Caco-2 (cell line): ENCODE measurements at regions not wholly inside any gene's neighbourhood (a gene's known extent, or its start where the extent isn't known, plus 50 kb on each side); places are given as distances from the start of the nearest gene placed in this dataset.

Experiments used
- BruUV-seq: library from RNA; stranded (reverse); fragments of 400-500 nt; replicated peaks from 2 replicates; lab custom pipeline; 2021; lab: Mats Ljungman, UMichigan
- CTCF ChIA-PET: fragments of 300-600 bp; sonication (Branson Sonifier 250); formaldehyde crosslinking; loops from one replicate; lab custom pipeline; 2022; ENCODE audit warnings: antibody characterized with exemption; lab: Charles Lee
- POLR2A ChIA-PET: fragments of 300-600 bp; sonication (Branson Sonifier 250); formaldehyde crosslinking; loops from one replicate; lab custom pipeline; 2022; ENCODE audit warnings: antibody characterized with exemption; lab: Charles Lee
- DNase-seq, 2 experiments: peaks; one replicate each; pipeline versions ENCODE4 v3.0.0 to v3.0.0-alpha.2; 2020 to 2022
- H3K27me3 ChIP-seq: replicated peaks from 2 replicates; pipeline ENCODE4 v1.6.0; 2011; ENCODE audit warnings: low read length; ENCODE audit not compliant: control insufficient read depth, insufficient read depth
- H3K36me3 ChIP-seq: 2 replicates; pipeline ENCODE4 v1.5.1; 2011; ENCODE audit warnings: low read length; ENCODE audit not compliant: control insufficient read depth, insufficient read depth
- H3K4me1 ChIP-seq: fragments of 250-450 bp; sonication (Bioruptor Pico); 2 replicates; pipeline ENCODE4 v1.5.1; 2020; ENCODE audit warnings: mild to moderate bottlenecking
- H3K4me3 ChIP-seq: 2 replicates; pipeline ENCODE4 v1.5.1; 2011; ENCODE audit warnings: low read depth, mild to moderate bottlenecking, control low read depth, low read length
- H3K9me3 ChIP-seq: fragments of 250-450 bp; sonication (Bioruptor Pico); 2 replicates; pipeline ENCODE4 v1.5.1; 2020; ENCODE audit warnings: mild to moderate bottlenecking, moderate library complexity
- H3K27ac Mint-ChIP-seq: one replicate; pipeline ENCODE4 v1.8.0; 2022; ENCODE audit warnings: mixed read lengths; ENCODE audit not compliant: unreplicated experiment
- H3K27me3 Mint-ChIP-seq: one replicate; pipeline ENCODE4 v1.8.0; 2022; ENCODE audit warnings: mixed read lengths; ENCODE audit not compliant: insufficient read depth, unreplicated experiment
- H3K36me3 Mint-ChIP-seq: one replicate; pipeline ENCODE4 v1.8.0; 2022; ENCODE audit warnings: mild to moderate bottlenecking, mixed read lengths; ENCODE audit not compliant: insufficient read depth, unreplicated experiment
- H3K4me1 Mint-ChIP-seq: one replicate; pipeline ENCODE4 v1.8.0; 2022; ENCODE audit warnings: low read depth, mixed read lengths; ENCODE audit not compliant: unreplicated experiment
- H3K4me3 Mint-ChIP-seq: one replicate; pipeline ENCODE4 v1.8.0; 2022; ENCODE audit warnings: mild to moderate bottlenecking, moderate library complexity, mixed read lengths; ENCODE audit not compliant: unreplicated experiment
- H3K9me3 Mint-ChIP-seq: one replicate; pipeline ENCODE4 v1.8.0; 2022; ENCODE audit warnings: mixed read lengths; ENCODE audit not compliant: unreplicated experiment
- CTCF ChIP-seq, 2 experiments: fragments of 200-600 bp in 1 of 2; IDR thresholded peaks; 1 replicate in 1 of 2; 2 replicates in 1 of 2; pipeline versions ENCODE4 v1.5.1 to v1.8.0; 2011 to 2022; ENCODE audit warnings: antibody characterized with exemption in 1 of 2, control low read depth in 1 of 2, inconsistent platforms in 1 of 2, low read depth in 1 of 2, low read length in 1 of 2, mild to moderate bottlenecking in 1 of 2, moderate library complexity in 1 of 2; ENCODE audit not compliant: insufficient read depth in 1 of 2, severe bottlenecking in 1 of 2, unreplicated experiment in 1 of 2
- intact Hi-C: fragments of 100-400 bp; cut with micrococcal nuclease; formaldehyde crosslinking; loops from one replicate; pipeline ENCODE4 v1.10.0; 2022; ENCODE audit not compliant: unreplicated experiment

DNA sequence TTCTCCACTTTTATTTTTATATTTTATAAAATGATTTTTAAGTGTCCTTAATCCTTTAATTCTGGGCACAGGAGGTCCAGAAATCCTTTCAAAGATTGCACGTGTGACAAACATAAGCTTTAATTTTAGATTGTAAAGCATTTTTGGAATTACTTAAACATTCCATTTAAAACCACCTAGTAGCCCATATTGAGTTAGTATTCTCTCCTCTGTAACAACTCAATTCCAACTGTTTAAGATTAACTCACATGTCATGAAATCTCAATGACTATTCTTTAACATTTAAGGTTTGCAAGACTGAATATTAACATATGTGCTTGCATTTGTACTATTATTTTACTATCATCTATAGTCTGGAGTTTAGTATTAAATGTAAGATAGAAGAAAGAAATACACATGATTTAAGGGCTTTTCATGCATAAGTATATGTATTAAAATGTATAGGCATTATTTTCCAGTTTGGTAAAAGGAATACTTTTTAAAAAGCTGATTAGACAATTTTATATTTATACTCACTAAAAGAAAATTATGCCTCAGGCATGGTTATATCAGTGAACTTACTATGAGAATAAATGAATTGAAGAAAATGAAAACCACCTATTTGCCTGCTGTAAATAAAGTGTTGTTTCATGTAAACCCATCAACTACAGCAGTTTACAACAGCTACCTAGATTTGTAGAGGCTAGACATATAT lies 776.9 kb downstream of the SLC6A15 start:
- Mint-ChIP-seq H3K27ac (no peak overlapping the region), H3K36me3 (no peaks in the 10 kb centered on the region), H3K27me3 (no peaks in the 10 kb centered on the region), H3K9me3 (no peaks in the 10 kb centered on the region), H3K4me1 (no peaks in the 10 kb centered on the region), H3K4me3 (no peak overlapping the region)
- Histone ChIP-seq H3K4me1 (no peaks in the 10 kb centered on the region), H3K9me3 (no peaks in the 10 kb centered on the region), H3K36me3 (no peaks in the 10 kb centered on the region), H3K27me3 (no peaks in the 10 kb centered on the region), H3K4me3 (no peak overlapping the region)
- DNase-seq, result no peak
- POLR2A ChIA-PET, result no interaction called here
- intact Hi-C loops, result no loop called here
- CTCF ChIA-PET, result no interaction called here
- no TSS peak for BruUV-seq
- no peak for TF ChIP-seq CTCF (IDR thresholded peaks at IDR 0.05; ENCODE audit: insufficient read depth in 1 of 2, low read depth in 1 of 2, low read length in 1 of 2, severe bottlenecking in 1 of 2, unreplicated experiment in 1 of 2)

DNA sequence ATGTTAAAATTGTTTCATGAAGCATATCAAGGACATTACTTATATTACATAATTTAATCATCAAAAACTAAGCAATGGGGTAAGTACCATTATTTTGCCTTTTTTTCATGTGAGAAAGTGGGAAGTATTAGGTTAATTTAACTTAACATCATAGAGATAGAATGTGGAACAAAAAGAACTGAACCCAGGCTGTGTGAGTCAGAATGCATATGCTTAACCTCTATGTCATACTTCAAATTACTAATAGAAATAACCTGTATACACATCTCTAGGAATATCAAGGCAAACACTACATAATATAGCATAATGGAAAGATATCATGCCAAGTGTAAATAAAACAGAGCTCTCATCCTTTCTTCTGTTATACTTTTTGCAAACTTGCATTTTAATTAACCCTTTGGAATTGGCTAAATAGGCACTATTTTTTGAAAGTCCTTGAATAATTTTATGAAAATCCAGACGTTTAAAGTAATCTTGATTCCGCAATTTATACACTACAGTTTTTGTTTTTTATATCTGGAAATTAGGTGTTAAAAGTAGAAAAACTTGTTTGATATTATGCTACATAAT lies 777.7 kb downstream of the SLC6A15 start:
- intact Hi-C loops, result no loop called here
- H3K27me3 ChIP-seq, result no peaks in the 10 kb centered on the region
- no peaks in the 10 kb centered on the region for H3K4me1 ChIP-seq
- no peak for TF ChIP-seq CTCF (IDR thresholded peaks at IDR 0.05; ENCODE audit: insufficient read depth in 1 of 2, low read depth in 1 of 2, low read length in 1 of 2, severe bottlenecking in 1 of 2, unreplicated experiment in 1 of 2)
- Mint-ChIP-seq H3K4me3 (no peak overlapping the region), H3K27me3 (no peaks in the 10 kb centered on the region), H3K9me3 (no peaks in the 10 kb centered on the region), H3K36me3 (no peaks in the 10 kb centered on the region), H3K4me1 (no peaks in the 10 kb centered on the region), H3K27ac (no peak overlapping the region)
- ChIA-PET POLR2A (no interaction called here), CTCF (no interaction called here)
- no peaks in the 10 kb centered on the region for H3K36me3 ChIP-seq
- DNase-seq, result no peak
- no peaks in the 10 kb centered on the region for H3K9me3 ChIP-seq
- no peak overlapping the region for H3K4me3 ChIP-seq
- BruUV-seq, result no TSS peak

- CTCF ChIA-PET, result no interaction called here
Measured at GRCh38 chr12:84131076-84131475, 781.5 kb downstream of the SLC6A15 start.

More at GRCh38 chr12:84131076-84131475, 781.5 kb downstream of the SLC6A15 start:
- BruUV-seq, result no TSS peak
- no peaks in the 10 kb centered on the region for H3K27me3 Mint-ChIP-seq
- no peaks in the 10 kb centered on the region for H3K4me1 Mint-ChIP-seq
- no peak for TF ChIP-seq CTCF (IDR thresholded peaks at IDR 0.05; ENCODE audit: insufficient read depth in 1 of 2, low read depth in 1 of 2, low read length in 1 of 2, severe bottlenecking in 1 of 2, unreplicated experiment in 1 of 2)
- H3K36me3 Mint-ChIP-seq, result no peaks in the 10 kb centered on the region
- no peak for DNase-seq
- no peak overlapping the region for H3K4me3 ChIP-seq
- no peaks in the 10 kb centered on the region for H3K36me3 ChIP-seq
- no peak overlapping the region for H3K4me3 Mint-ChIP-seq
- H3K4me1 ChIP-seq, result no peaks in the 10 kb centered on the region
- H3K9me3 ChIP-seq, result no peaks in the 10 kb centered on the region
- H3K27me3 ChIP-seq, result no peaks in the 10 kb centered on the region
- no peaks in the 10 kb centered on the region for H3K9me3 Mint-ChIP-seq
- H3K27ac Mint-ChIP-seq, result no peak overlapping the region
- intact Hi-C loops, result no loop called here
- POLR2A ChIA-PET, result no interaction called here
